ENCODE measurements at regions not wholly inside any gene's neighbourhood (a gene's known extent, or its start where the extent isn't known, plus 50 kb on each side); places are given as distances from the start of the nearest gene placed in this dataset.

DNA sequence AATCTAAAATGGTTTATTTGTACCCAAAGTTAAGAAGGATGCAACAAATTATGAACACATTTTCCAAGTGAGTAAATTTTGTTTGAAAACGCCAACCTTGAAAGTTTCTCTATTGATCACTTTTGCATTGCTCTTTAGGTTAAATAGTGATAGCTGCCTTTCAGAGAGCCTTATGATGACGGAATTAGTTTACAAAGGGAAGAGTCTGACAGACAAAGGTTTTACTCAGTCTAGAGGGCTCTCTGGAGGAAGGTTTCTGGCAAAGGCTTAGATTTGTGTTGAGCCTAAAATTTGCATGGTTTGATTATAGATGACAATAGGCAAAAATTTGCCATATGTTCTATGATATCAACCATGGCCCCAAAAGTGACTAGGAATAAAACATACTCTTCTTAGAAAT, 95.9 kb upstream of the RUNX1 start:
- no peak for DNase-seq

DNA sequence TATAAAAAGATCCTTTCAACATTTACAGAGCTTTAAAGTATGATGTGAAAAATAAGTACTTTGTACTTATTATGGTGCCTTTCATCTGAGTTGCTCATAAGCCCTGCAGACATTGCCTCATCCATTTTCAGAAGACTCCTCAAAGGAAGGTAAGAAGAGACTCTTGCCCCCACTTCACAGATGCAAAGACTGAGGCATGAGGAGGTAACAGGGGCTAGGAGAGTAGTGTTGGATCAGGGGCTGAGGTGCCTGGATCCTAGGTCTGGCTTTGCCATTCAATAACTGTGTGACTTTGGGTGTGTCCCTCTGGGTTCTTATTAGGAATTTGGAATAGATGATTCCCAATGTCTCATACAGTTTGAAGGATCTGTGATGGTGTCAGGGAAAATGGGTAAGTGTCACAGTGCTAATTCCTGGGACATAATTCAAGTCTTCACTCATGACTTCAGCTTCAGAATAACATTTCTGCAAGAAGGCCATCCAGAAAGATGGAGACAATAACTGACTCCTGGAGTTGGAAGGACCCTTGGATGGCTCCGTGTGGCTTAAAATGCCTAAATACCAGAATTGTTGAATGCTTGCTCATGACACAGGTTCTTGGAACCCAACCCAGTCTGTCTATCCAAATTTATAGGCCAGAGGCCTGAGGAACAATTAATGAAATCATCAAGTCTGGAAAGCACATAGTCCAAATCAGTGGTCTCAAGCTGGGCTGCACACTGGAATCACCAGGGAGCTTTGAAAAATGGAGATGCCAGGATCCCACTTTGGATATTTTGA, 93.1 kb upstream of the RUNX1 start:
- no peak for DNase-seq

DNA sequence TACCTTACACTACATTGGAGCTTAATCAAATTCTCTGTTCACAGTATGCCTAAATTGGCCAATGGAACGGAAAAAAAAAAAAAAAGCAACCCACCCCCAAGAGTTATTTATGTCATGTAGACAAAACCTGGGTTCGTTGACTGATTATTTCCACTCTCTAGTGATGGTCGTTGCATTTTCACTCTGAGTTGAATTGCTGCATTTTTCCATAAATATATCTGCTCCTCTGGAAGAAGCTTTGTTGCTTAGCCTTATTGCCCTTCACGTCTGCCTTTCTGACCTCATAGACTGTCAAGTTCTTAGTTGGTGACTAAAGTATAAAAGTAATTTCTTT, 90.2 kb upstream of the RUNX1 start:
- DNase-seq: no peak

DNA sequence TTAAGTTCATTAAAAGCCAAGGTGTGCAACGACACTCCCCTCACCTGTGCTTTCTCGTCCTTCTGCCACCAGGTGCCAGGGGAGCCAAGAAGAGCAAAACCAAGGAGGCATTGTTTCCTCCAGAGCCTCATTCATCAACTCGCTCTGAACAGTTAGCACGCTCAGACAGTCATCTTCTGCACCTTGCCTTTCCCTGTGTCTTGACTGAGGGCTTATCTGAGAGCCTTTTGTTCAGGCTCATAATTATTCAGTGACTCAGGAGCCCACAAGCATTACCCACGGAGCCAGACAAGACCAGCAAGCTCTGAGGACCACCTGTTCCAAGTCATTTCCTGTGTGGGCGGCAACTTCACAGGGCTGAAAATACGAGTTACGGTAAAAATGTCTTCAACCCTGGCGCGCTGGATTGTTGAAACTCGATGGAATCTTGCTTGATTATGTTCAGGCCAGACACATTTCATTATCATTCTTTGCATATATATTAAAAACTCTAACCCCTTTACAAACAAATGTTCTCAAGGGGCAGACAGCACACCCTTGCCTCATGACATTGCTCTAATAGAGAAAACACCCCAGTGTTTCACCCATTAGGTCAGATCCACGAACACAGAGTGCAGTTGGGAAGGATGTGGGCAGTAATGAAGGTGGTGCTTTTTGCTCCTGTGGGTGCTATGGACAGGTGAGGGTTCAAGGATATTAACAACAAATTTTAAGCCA, 89.7 kb upstream of the RUNX1 start:
- DNase-seq: peak; percentile 6

DNA sequence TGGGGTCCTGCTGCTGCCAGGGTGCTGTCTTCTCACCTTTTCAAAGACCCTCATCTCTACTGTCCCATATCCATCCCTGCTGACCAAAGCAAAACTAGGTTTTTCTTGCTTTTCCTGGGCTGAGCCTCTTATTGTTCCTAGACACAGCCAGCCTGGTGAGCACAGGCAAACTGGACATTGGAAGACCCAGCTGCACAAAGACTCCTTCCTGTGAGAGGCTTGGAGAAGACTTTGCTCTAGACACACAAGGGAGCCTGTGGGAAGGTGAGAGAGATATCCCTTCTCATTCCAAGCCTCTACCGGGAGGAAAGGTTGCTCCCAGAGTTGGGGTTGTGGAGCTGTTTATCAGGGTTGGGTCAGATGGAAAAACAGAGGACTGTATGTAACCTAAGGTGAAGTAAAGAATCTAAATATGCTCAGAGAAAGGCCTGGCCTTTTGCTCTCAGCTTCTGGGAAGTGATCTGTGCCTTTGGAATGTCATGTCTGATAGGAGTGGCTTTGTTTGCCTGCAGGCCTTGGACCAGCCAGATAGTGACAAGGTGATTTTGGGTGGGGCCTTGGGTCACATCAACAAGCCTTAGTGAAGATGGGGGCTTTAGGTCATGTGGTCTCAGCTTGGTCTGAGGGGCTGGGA, 87.6 kb upstream of the RUNX1 start:
- no peak for DNase-seq

DNA sequence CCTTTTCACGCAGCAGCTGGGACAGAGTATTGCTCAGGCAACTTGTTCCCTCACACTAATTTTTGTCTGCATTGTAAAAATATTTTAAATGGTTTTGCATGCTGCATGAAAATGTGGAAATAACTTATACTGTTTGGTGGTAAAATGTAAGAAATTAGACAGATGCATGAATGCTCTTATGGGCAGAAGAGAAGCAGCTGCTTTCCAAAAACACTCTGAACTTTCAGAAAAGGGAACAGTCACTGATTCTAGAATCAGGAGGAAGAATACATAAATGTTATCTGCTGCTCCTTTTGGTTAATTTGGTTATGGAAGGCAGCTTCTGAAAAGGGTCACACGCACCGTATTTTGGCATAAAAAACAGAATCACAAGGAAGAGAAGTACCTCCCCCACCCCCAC, 87.0 kb upstream of the RUNX1 start:
- DNase-seq: no peak

DNA sequence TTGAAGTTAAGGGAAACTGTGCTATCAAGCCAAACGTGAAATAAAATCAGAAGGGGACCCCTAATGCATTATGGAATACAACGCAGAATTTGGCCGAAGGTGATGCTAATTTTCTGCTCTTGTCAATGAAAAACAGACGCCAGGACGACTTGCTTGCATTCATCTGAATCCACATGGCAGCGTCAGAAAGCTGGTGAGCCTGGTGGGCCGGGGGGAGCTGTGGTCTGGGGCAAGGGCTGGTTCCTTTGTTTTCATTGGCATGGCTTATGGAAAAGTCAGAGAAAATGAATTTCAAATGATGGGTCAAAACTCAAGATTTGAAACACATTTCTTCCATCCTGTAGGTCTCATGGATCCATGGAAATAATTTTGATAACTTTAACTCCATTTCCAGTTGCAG, 86.4 kb upstream of the RUNX1 start:
- DNase-seq: no peak

DNA sequence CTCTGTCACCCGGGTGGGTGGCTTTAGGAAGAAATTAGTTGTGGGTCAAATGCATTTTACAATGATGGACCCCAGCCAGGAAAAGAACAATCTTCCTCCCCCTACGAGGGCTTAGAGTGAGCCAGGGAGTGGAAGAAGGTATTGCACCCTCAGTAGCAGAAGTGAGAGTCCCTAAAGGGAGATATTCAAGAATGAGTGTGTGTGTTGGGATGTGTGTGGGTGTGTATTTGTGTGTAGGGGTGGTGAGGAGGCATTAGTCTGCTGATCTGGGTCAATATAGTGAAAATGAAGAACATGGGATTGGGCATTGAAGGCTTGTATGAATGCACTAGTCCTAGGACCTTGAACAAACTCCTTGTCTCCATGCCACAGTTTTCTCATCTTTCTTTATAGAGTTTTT, 85.2 kb upstream of the RUNX1 start:
- DNase-seq: no peak

DNA sequence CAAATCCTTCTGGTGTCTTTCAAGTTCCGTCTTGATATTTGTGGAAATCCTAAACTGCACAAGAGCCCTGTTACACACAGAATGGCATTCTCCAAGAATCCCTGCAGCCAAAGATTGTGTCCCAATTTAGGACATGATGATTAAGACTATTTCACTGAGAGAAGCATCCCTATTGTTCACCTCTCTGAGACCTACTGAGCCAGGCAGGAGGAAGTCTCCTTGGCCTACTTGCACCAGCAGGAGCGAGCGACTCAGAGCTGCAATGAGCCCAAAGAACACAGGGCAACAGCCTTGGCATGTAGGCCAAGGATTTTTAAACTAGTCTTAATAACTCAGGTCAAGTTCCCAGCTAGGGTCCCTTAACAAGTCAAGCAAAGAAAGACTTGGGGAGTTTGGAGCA, 79.4 kb upstream of the RUNX1 start:
- DNase-seq: no peak

DNA sequence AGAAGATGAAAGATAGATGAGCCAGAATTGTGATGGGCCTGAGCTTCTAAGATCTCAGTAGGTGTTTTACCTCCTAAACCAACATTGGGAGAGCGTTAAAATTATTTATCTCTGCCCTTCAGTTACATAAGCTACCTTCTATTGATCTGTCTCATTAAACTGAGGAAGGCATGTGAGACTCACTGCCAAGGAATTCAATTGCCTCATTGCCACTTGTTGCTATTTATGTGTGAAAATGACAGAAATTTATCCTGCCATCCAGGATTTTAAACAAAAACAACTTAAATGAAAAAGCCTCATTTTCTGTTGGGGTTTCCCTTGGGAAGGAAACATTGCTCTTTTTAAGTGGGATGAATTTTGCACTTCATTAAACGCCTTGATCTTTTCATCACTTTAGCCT, 78.7 kb upstream of the RUNX1 start:
- no peak for DNase-seq

DNA sequence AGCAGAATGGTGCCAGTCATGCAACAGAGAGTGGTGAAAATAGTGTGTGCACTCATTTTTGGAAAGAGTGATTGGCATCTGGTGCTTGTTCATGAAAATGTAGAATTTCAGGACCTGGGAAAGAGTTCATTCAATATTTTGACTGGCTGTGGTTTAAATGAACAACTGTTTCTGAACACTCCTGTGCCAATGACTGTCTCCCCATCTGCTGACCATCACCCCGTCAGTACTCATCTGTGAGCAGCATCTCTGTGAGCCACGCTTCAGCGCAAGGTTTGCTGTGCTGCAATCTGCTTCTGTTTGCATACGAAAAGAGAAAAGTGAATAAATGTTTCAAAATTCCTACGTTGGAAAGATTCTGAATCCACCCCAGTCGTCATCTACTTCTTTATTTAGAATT, 77.9 kb upstream of the RUNX1 start:
- no peak for DNase-seq

DNA sequence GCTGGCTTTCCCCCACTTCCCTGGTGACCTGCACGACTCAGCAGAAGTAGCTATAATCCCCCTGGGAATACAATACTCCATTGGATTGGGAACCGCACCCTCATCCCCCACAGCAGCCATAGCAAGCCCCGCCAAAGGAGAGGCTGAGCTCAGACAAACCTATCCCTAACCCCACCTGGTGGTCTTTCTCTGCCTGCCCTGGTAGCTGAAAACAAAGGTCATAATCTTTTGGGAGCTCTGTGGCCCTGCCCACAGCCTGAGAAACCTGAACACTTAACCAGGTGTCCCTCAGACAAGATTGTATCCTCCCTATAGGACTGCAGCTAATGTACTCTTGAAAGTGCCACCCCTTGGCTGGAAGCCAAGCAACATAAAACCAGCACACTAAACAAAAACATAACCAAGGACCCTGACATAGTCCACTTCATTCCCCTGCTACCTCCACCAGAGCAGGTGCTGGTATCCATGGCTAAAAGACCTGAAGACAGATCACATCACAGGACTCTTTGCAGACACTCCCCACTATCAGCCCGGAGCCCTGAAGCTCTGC, 71.6 kb upstream of the RUNX1 start:
- no peak for DNase-seq

DNA sequence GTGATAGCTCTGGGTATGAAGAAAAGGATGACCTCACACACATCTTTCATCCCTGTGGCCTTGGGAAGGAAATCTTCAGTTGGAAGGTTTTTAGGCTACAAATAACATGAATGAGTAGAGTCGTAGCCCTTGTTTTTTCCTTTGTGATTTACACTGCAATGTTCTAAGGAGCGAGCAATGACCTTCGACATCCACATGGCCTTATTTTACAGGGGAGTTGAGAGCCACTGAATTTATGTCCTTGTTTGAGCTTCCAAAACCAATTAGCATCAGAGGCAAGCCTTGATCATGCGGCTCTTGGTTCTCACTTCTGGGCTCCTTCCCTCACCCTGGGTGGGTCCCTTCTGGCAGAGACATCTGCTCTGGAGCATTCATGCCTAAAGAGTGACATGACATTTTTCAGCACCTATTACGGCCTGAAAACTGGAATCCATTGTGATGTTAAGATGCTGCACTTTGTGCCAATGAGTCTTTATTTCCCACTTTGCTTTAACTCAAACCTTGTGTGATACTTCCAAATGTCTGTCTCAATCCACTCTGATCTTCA, 70.5 kb upstream of the RUNX1 start:
- DNase-seq: no peak

DNA sequence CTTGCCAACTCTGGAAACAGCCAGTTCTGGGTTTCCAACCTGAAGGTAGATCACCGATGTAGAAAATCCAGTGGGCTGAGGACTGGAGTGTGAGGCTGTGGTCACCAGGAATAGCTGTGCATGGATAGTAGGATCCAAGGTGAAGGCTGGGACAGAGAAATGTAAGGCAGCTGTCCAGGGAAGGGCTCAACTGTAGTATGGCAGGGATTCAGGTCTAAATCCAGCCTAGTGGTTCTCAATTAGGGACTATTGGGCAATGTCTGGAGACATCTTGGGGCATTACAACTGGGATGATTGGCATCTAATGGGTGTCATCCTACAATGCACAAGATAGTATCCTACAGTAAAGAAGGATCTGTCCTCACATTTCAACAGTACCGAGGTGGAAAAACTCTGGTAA, 67.7 kb upstream of the RUNX1 start:
- no peak for DNase-seq

DNA sequence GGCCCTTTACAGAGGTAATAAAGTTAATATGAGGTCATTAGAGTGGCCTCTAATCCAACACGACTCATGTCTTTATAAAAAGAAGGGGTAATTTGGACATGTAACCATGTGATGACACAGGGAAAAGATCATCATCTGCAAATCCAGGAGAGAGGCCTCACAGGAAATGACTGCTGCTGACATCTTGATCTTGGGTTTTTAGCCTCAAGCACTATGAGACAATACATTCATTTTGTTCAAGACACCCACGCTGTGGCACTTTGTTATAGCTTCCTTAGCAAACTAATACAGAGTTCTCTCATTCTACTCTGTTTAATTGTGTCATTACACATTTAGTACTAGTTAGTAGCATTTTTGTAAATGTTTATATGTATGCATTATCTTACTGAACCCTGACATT, 64.0 kb upstream of the RUNX1 start:
- DNase-seq: no peak

DNA sequence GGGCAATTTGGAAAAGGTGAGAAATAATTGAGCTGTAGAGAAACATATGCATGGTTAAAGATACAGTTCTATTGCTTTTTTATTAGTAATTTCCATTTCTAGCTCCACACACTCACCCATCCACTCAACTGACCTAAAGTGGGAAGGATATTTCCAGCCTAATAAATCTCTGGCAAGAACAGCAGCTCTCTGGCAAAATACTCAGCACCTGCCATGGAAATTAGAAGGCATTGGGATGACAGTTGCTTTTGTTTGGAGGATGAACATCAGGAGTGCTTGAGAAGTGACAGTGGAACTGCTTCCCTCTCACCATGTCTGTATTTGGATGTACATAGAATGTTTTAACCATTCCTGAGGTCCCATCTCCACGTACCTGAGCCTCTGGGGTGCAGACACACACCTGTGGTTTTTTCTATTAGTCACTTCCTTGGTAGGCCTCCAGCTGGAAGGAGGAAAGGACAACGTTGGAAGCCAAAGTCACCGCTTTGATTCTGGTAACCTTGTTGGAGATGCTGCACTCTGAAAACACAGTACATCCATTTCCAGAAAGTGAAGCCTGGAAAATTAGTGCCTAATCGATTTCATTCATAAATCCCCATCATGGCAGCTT, 62.3 kb upstream of the RUNX1 start:
- no peak for DNase-seq

DNA sequence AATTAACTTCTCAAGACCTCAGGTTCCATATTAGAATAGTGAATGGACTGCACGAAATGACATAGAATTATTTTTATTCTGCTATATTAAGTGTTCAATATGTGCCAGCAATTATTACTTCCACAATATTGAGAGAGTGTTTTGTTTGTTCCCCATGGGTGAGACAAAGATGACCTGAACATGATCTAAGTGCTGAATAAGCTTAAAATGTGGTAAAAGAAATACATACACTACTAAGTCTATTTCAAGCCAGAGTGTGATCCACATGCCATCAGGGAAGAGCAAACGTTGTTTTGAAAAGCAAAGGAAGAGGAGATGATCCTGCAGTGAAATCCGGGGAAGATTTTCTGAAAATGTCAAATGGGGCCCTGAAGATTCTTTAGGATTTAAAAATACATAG, 59.8 kb upstream of the RUNX1 start:
- DNase-seq: no peak

DNA sequence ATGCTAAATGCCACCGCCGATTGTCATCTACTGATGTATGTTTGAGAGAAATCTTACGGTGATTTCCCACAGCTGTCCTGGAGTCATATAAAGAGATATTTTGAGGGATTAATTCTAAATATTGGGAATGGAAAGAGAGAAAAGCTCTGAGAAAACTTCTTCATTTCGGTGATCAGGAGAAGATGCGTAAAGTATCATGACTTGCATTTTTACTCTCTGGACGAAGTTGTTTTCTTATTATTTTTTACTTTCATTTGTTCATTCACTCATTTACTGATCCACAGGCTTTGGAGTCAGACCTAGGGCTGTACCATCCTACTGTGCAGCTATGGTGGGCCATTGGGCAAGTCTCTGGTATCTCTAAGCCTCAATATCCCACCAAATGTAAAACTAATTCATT, 58.4 kb upstream of the RUNX1 start:
- no peak for DNase-seq

DNA sequence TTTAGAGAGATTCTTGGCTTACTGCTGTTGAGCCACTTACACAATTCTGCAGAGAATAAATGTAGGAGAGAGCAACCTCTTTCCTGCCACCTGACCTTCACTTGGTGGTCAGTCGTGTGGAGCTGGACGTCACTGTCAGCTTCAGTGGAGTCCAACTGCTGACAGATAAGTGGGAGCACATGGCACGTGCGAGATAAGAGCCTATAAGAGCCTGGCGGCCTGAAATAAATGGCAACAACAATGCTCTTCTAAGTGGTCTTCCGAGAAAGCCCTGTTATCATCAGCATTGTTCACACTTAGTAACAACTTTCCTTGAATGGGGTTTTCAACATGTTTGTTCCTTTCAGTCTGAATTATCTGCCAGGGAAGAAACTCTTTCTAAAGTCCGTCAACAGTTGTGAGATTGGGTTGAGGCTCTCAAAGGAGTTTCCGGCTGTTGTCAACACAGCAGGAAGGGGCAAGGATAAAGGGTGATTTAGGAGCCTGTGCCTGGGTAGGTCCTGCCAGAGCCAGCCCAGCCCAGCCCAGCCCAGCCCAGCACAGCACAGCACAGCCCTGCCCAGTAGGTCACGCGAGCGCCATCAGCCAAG, 57.2 kb upstream of the RUNX1 start:
- no peak for DNase-seq

DNA sequence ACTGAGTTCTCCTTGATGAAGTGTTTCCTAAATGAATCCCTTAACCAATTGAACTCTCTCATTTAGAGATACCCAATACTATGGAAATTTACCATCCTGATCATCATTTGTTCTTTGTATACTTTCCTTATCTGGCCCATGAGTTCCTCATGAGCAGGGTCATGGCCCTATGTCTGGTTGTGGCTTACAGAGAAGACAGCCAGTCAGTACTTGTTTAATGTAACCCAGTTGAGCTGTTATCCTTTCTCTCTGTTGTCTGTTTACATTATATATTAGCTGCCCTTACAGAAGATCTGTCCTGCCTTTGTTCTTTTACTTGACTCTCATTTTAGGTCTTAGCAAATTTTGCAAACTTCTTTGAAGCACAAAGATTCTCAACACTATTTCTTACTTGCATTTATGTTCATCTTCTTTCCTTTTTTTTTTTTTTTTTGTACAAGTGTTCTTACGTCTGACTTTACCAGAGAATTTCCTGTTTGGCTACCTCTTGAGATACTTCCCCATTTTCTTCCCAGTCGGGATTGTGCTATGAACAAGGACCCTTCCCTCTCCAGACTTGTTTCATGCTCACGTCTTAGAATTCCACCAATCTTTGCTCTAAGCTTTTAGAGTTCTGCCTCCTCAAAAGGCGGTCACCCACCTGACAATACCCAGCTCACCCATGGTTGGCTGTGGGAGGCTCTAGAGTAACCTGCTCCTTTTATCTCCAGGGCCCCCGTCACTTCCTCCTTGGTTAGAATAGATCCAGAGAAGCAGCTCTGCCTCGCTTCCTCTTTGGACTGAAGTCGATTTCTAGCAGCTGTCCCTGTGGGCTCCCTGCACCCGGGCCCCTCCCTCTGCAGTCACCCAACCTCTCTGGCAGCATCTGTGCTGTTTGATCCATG, 53.6 kb upstream of the RUNX1 start:
- DNase-seq: peak; percentile 8

DNA sequence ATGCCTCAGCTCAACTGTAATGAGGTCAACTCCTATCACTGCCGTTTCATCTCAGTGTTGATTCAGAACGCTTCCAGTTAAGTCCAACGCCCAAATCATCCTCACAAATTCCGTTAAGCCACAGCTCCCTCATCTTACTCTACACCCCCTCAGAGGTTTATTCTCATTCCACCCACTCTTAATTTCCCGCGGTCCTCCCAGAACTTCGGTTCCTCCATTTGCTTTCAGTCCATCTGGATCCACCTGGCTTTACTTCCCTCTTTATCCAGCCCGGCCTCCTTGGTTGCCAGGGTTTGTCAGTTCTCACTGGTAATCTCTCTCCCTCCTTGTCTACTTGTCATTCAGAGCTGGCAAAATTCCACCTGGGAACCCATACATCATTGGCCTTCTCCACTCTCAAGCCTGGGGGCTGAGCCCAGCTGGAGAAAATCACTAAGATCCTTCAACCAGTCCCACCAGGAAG, 51.3 kb upstream of the RUNX1 start:
- no peak for DNase-seq

DNA sequence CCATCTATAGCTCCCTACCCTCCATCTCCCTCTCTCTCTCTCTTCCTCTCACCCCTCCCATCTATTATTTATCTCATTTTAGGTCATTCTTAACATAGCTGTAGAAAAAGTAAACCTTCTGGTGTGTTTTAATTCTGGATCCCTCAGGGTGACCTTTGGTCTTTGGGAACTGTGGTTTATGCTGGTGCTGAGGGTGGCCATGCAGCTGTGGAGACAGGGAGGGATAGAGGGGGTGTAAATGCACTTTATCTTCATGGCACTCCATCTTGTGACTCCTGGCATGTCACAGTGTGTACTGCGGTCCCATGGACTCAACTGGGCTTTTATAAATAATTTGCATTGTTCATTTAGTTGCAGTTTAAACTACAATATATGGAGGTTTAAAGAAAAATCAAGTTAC, 50.2 kb upstream of the RUNX1 start:
- no peak for DNase-seq

Measured in effector CD4-positive, alpha-beta T cell (primary cell).